HEK293 (cell line): ENCODE measurements at regions not wholly inside any gene's neighbourhood (a gene's known extent, or its start where the extent isn't known, plus 50 kb on each side); places are given as distances from the start of the nearest gene placed in this dataset.

Source experiments
- CTCF ChIA-PET: fragments of 350-600 bp; formaldehyde crosslinking; extraction: SDS; loops from one replicate; lab custom pipeline; 2021; ENCODE audit warnings: antibody characterized with exemption; lab: Yijun Ruan, JAX
- POLR2A ChIA-PET: fragments of 300-600 bp; formaldehyde crosslinking; extraction: SDS; loops from one replicate; lab custom pipeline; 2020; ENCODE audit warnings: antibody characterized with exemption, inconsistent platforms; lab: Yijun Ruan, JAX
- H3K27ac ChIP-seq: fragments of 200-500 bp; sonication (Bioruptor generic); 2 replicates; pipeline ENCODE4 v1.5.1; 2014; ENCODE audit warnings: low read depth, low read length, control low read depth, inconsistent platforms; ENCODE audit errors: extremely low read depth
- H3K36me3 ChIP-seq, 2 experiments: fragments of 200-500 bp in 1 of 2; sonication (Bioruptor generic) in 1 of 2; 1 replicate in 1 of 2; 2 replicates in 1 of 2; pipeline ENCODE4 v1.5.1; 2014 to 2017; ENCODE audit warnings: inconsistent platforms in 2 of 2, low read length in 2 of 2; ENCODE audit not compliant: control insufficient read depth in 2 of 2, insufficient read depth in 1 of 2
- H3K4me1 ChIP-seq: fragments of 200-500 bp; sonication (Bioruptor generic); 2 replicates; pipeline ENCODE4 v1.5.1; 2014; ENCODE audit warnings: mild to moderate bottlenecking, low read length, inconsistent platforms; ENCODE audit not compliant: control insufficient read depth, insufficient read depth
- H3K4me3 ChIP-seq: 2 replicates; pipeline ENCODE4 v1.5.1; 2011; ENCODE audit warnings: low read depth, mild to moderate bottlenecking, control low read depth, low read length, moderate library complexity
- H3K9me3 ChIP-seq: fragments of 200-500 bp; sonication (Bioruptor generic); 2 replicates; pipeline ENCODE4 v1.5.1; 2014; ENCODE audit warnings: low read depth, low read length, inconsistent platforms; ENCODE audit not compliant: control insufficient read depth, insufficient read depth
- BCL11A ChIP-seq: fragments of 450-650 bp; formaldehyde crosslinking; IDR thresholded peaks from 2 replicates; pipeline ENCODE4 v1.5.1; 2016; ENCODE audit warnings: low read depth, missing biosample characterization, missing genetic modification characterization
- GLI4 ChIP-seq: fragments of 450-650 bp; formaldehyde crosslinking; IDR thresholded peaks from 2 replicates; pipeline ENCODE4 v1.5.1; 2016; ENCODE audit warnings: missing biosample characterization, missing genetic modification characterization
- HIC1 ChIP-seq: fragments of 450-650 bp; formaldehyde crosslinking; IDR thresholded peaks from 2 replicates; pipeline ENCODE4 v1.5.1; 2016; ENCODE audit warnings: missing biosample characterization, missing genetic modification characterization
- HOXC10 ChIP-seq: sonication (generic); formaldehyde crosslinking; IDR thresholded peaks from 2 replicates; pipeline ENCODE4 v1.8.1; 2023; ENCODE audit warnings: mild to moderate bottlenecking, missing genetic modification reagents
- KLF1 ChIP-seq: fragments of 450-650 bp; formaldehyde crosslinking; IDR thresholded peaks from 2 replicates; pipeline ENCODE4 v1.5.1; 2016; ENCODE audit warnings: missing biosample characterization, missing genetic modification characterization
- KLF10 ChIP-seq: fragments of 450-650 bp; IDR thresholded peaks from 2 replicates; pipeline ENCODE4 v1.5.1; 2018; ENCODE audit warnings: missing biosample characterization, mild to moderate bottlenecking, missing genetic modification characterization
- KLF17 ChIP-seq: fragments of 450-650 bp; formaldehyde crosslinking; IDR thresholded peaks from 2 replicates; pipeline ENCODE4 v1.5.1; 2016; ENCODE audit warnings: missing biosample characterization, missing genetic modification characterization
- SALL2 ChIP-seq: fragments of 450-650 bp; formaldehyde crosslinking; IDR thresholded peaks from 2 replicates; pipeline ENCODE4 v1.5.0; 2017; ENCODE audit warnings: missing biosample characterization, mild to moderate bottlenecking, missing genetic modification characterization, borderline replicate concordance
- TRIM28 ChIP-seq: IDR thresholded peaks from 2 replicates; pipeline ENCODE4 v1.6.1; 2011; ENCODE audit warnings: low read length, control low read depth, borderline replicate concordance
- WT1 ChIP-seq: fragments of 450-650 bp; formaldehyde crosslinking; IDR thresholded peaks from 2 replicates; pipeline ENCODE4 v1.5.1; 2016; ENCODE audit warnings: missing biosample characterization, missing genetic modification characterization
- ZBTB17 ChIP-seq: fragments of 450-650 bp; formaldehyde crosslinking; IDR thresholded peaks from 2 replicates; pipeline ENCODE4 v1.5.1; 2016; ENCODE audit warnings: missing biosample characterization, missing genetic modification characterization
- ZFP37 ChIP-seq: fragments of 450-650 bp; formaldehyde crosslinking; IDR thresholded peaks from 2 replicates; pipeline ENCODE4 v1.5.1; 2016; ENCODE audit warnings: missing biosample characterization, missing genetic modification characterization
- ZNF157 ChIP-seq: fragments of 450-650 bp; formaldehyde crosslinking; IDR thresholded peaks from 2 replicates; pipeline ENCODE4 v1.5.1; 2016; ENCODE audit warnings: missing biosample characterization, missing genetic modification characterization
- ZNF202 ChIP-seq: fragments of 450-650 bp; formaldehyde crosslinking; IDR thresholded peaks from 2 replicates; pipeline ENCODE4 v1.5.1; 2016; ENCODE audit warnings: missing biosample characterization, missing genetic modification characterization, borderline replicate concordance
- ZNF239 ChIP-seq: fragments of 450-650 bp; formaldehyde crosslinking; IDR thresholded peaks from 2 replicates; pipeline ENCODE4 v1.5.1; 2016; ENCODE audit warnings: missing biosample characterization, missing genetic modification characterization
- ZNF302 ChIP-seq: fragments of 450-650 bp; formaldehyde crosslinking; IDR thresholded peaks from 2 replicates; pipeline ENCODE4 v1.5.1; 2016; ENCODE audit warnings: missing biosample characterization, missing genetic modification characterization, low read depth
- ZNF335 ChIP-seq: fragments of 450-650 bp; formaldehyde crosslinking; conservative IDR thresholded peaks from 2 replicates; pipeline ENCODE4 v1.5.1; 2016; ENCODE audit warnings: missing biosample characterization, missing genetic modification characterization
- ZNF341 ChIP-seq: fragments of 450-650 bp; formaldehyde crosslinking; IDR thresholded peaks from 2 replicates; pipeline ENCODE4; 2016; ENCODE audit warnings: low read depth, missing biosample characterization, missing genetic modification characterization
- ZNF366 ChIP-seq: fragments of 450-650 bp; formaldehyde crosslinking; conservative IDR thresholded peaks from 2 replicates; pipeline ENCODE4 v1.5.1; 2016; ENCODE audit warnings: missing biosample characterization, missing genetic modification characterization
- ZNF37A ChIP-seq: fragments of 450-650 bp; IDR thresholded peaks from 2 replicates; pipeline ENCODE4 v1.5.1; 2018; ENCODE audit warnings: missing biosample characterization, missing genetic modification characterization
- ZNF433 ChIP-seq: fragments of 450-650 bp; formaldehyde crosslinking; IDR thresholded peaks from 2 replicates; pipeline ENCODE4 v1.5.1; 2016; ENCODE audit warnings: missing biosample characterization, missing genetic modification characterization, low read depth
- ZNF449 ChIP-seq: fragments of 450-650 bp; formaldehyde crosslinking; IDR thresholded peaks from 2 replicates; pipeline ENCODE4 v1.5.1; 2017; ENCODE audit warnings: missing biosample characterization, mild to moderate bottlenecking, missing genetic modification characterization, moderate library complexity
- ZNF473 ChIP-seq: fragments of 450-650 bp; formaldehyde crosslinking; IDR thresholded peaks from 2 replicates; pipeline ENCODE4 v1.5.1; 2017; ENCODE audit warnings: missing biosample characterization, missing genetic modification characterization
- ZNF48 ChIP-seq: fragments of 450-650 bp; formaldehyde crosslinking; IDR thresholded peaks from 2 replicates; pipeline ENCODE4 v1.5.1; 2016; ENCODE audit warnings: missing biosample characterization, missing genetic modification characterization
- ZNF530 ChIP-seq: fragments of 450-650 bp; formaldehyde crosslinking; IDR thresholded peaks from 2 replicates; pipeline ENCODE4 v1.5.1; 2016; ENCODE audit warnings: low read depth, missing biosample characterization, missing genetic modification characterization
- ZNF610 ChIP-seq: fragments of 450-650 bp; formaldehyde crosslinking; IDR thresholded peaks from 2 replicates; pipeline ENCODE4 v1.5.1; 2016; ENCODE audit warnings: missing biosample characterization, missing genetic modification characterization, borderline replicate concordance
- ZNF660 ChIP-seq: fragments of 450-650 bp; IDR thresholded peaks from 2 replicates; pipeline ENCODE4 v1.5.1; 2018; ENCODE audit warnings: missing biosample characterization, mild to moderate bottlenecking, missing genetic modification characterization
- ZNF677 ChIP-seq: fragments of 450-650 bp; IDR thresholded peaks from 2 replicates; pipeline ENCODE4 v1.5.0; 2018; ENCODE audit warnings: missing biosample characterization, mild to moderate bottlenecking, missing genetic modification characterization, moderate library complexity
- ZNF830 ChIP-seq: fragments of 450-650 bp; IDR thresholded peaks from 2 replicates; pipeline ENCODE4 v1.5.0; 2018; ENCODE audit warnings: missing biosample characterization, missing genetic modification characterization, low read depth, mild to moderate bottlenecking, moderate library complexity
- ZSCAN18 ChIP-seq: fragments of 450-650 bp; formaldehyde crosslinking; IDR thresholded peaks from 2 replicates; pipeline ENCODE4 v1.5.1; 2016; ENCODE audit warnings: missing biosample characterization, missing genetic modification characterization
- ZSCAN30 ChIP-seq: fragments of 450-650 bp; IDR thresholded peaks from 2 replicates; pipeline ENCODE4 v1.5.1; 2018; ENCODE audit warnings: missing biosample characterization, mild to moderate bottlenecking, missing genetic modification characterization, moderate library complexity

- TF ChIP-seq ZSCAN18 (no peak), ZNF37A (tag by site-specific recombination) (no peak), HIC1 (no peak), ZNF610 (tag by site-specific recombination) (no peak), KLF10 (no peak), ZNF202 (tag by site-specific recombination) (no peak), ZNF341 (tag by site-specific recombination) (no peak), ZNF157 (no peak), KLF17 (tag by site-specific recombination) (no peak), GLI4 (no peak), TRIM28 (no peak), ZNF449 (tag by site-specific recombination) (no peak)
Measured at GRCh38 chr14:101189266-101189665, 285.7 kb upstream of the RTL1 start (continued).

- Histone ChIP-seq H3K9me3 (no peaks in the 10 kb centered on the region), H3K27ac (no peak overlapping the region), H3K4me3 (no peak overlapping the region), H3K36me3 (no peaks in the 10 kb centered on the region), H3K4me1 (no peaks in the 10 kb centered on the region)
- POLR2A ChIA-PET: no interaction called here
- CTCF ChIA-PET: no interaction called here
- TF ChIP-seq WT1 (tag by site-specific recombination): no peak
- no peak for TF ChIP-seq ZNF660 (tag by site-specific recombination)
- no peak for TF ChIP-seq ZNF302 (tag by site-specific recombination)
- no peak for TF ChIP-seq ZSCAN30 (tag by site-specific recombination)
- no peak for TF ChIP-seq ZNF433
- TF ChIP-seq KLF1 (tag by site-specific recombination): no peak
- no peak for TF ChIP-seq ZNF830
- no peak for TF ChIP-seq ZNF335 (tag by site-specific recombination)
- no peak for TF ChIP-seq ZNF610 (tag by site-specific recombination)
- TF ChIP-seq ZBTB17 (tag by site-specific recombination): peak; percentile 98
- TF ChIP-seq ZNF366 (tag by site-specific recombination): peak; percentile 98
- no peak for TF ChIP-seq ZNF449 (tag by site-specific recombination)
- peak; percentile 50; the same call in 1 of the 2 replicates for TF ChIP-seq SALL2
- TF ChIP-seq ZFP37 (tag by site-specific recombination): no peak
- TF ChIP-seq BCL11A (tag by site-specific recombination): no peak
- no peak for TF ChIP-seq ZNF239
- TF ChIP-seq ZNF530: no peak
- TF ChIP-seq HOXC10 (CRISPR knock-in tag): no peak
- no peak for TF ChIP-seq ZNF48 (tag by site-specific recombination)
- TF ChIP-seq ZNF473 (tag by site-specific recombination): no peak
- no peak for TF ChIP-seq KLF10
- TF ChIP-seq ZNF677: no peak
Measured at GRCh38 chr14:101189962-101190560, 286.5 kb upstream of the RTL1 start.
